ENCODE measurements at regions not wholly inside any gene's neighbourhood (a gene's known extent, or its start where the extent isn't known, plus 50 kb on each side); places are given as distances from the start of the nearest gene placed in this dataset.

DNA sequence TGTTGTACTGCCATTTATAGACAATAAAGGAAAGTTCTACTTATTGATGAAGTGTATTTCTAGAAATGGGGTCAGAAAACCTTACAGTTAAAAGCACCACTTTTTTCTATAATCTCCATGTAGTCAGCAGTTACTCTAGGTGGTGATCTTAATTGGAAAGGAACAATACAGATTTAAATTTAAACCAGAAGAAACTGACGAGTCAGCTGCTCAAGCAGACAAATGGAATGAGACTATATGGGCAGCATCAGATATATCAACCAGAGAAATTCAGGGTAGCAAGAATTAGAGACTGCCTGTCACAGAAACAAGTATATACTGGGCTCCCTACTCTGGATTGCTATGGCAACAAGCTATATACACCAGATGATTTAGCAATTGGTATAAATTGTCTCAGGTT lies 99.6 kb upstream of the SCG2 start:
- Mint-ChIP-seq H3K9me3 (ENCODE audit: unreplicated experiment) (peaks cover 4% of the 10 kb centered on the region), H3K4me3 (ENCODE audit: unreplicated experiment) (no peak overlapping the region), H3K4me1 (ENCODE audit: unreplicated experiment) (peaks cover 23% of the 10 kb centered on the region), H3K27me3 (ENCODE audit: unreplicated experiment) (no peaks in the 10 kb centered on the region), H3K36me3 (ENCODE audit: unreplicated experiment) (no peaks in the 10 kb centered on the region), H3K27ac (ENCODE audit: unreplicated experiment) (no peak overlapping the region)
- no peak for TF ChIP-seq CTCF (IDR thresholded peaks at IDR 0.05)
- no peak for DNase-seq (ENCODE audit: extremely low spot score, unreplicated experiment)

DNA sequence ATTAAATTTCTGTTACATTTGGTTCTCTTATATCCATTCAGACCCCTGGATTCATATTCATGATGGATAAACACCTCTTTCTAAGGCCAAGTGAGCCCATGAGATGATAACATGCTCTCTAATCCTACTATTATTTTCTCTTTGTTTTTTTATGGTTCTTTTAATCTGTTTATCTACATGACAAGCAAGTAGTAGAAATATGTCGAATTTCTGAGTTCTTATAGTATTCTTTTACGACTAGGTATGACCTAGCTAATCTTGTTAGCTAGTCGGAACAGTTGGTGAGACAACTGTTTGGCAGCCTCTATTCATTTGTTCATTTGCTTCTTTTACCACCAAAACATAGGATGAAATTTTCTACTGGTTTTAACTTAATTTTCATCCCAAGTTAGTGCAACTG lies 98.1 kb upstream of the SCG2 start:
- Mint-ChIP-seq H3K27ac (ENCODE audit: unreplicated experiment) (peak overlapping the region; percentile 49), H3K36me3 (ENCODE audit: unreplicated experiment) (no peaks in the 10 kb centered on the region), H3K27me3 (ENCODE audit: unreplicated experiment) (no peaks in the 10 kb centered on the region), H3K4me3 (ENCODE audit: unreplicated experiment) (no peak overlapping the region), H3K4me1 (ENCODE audit: unreplicated experiment) (peaks cover 23% of the 10 kb centered on the region), H3K9me3 (ENCODE audit: unreplicated experiment) (peaks cover 4% of the 10 kb centered on the region)
- TF ChIP-seq CTCF (IDR thresholded peaks at IDR 0.05): no peak
- DNase-seq (ENCODE audit: extremely low spot score, unreplicated experiment): no peak

DNA sequence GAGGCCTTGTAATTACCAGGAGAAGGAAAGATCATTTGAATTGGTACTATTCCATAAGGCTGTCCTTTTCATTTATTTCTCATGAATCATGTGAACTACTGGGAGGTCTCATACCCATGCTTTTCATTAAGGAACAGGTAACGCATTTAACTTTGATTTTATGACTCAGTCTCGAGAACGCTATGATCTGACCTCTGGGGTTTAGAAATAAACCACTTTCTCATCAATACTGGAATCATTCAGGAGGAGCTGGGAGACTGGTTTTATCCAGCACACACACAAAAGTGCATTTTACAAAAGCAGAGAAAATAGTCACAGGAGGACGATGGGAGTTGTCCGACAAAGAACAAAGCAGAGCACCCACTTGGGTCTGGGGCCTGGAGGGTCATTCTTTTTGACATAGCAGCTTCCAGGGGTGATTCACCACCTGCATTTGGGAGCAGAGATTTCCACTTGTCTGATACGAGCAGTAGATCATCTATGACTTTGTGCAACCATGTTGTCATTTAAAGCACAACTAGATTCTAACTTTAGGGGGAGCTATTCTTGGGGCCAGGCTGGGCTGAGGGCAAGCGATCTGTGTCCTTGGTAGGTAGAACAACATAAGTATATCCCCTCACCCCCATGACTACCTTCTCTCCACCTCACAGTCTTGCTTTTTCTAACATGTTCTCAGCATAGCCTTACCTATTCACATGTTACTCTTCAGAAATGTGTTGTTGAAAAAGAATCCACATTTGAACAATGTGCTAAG lies 95.9 kb upstream of the SCG2 start:
- Mint-ChIP-seq H3K27ac (ENCODE audit: unreplicated experiment) (no peak overlapping the region), H3K4me1 (ENCODE audit: unreplicated experiment) (peaks cover 23% of the 10 kb centered on the region), H3K27me3 (ENCODE audit: unreplicated experiment) (no peaks in the 10 kb centered on the region), H3K9me3 (ENCODE audit: unreplicated experiment) (peaks cover 4% of the 10 kb centered on the region), H3K4me3 (ENCODE audit: unreplicated experiment) (no peak overlapping the region), H3K36me3 (ENCODE audit: unreplicated experiment) (no peaks in the 10 kb centered on the region)
- no peak for DNase-seq (ENCODE audit: extremely low spot score, unreplicated experiment)
- no peak for TF ChIP-seq CTCF (IDR thresholded peaks at IDR 0.05)

GRCh38 chr2:223697316-223697891 lies 95.2 kb upstream of the SCG2 start:
- Mint-ChIP-seq H3K9me3 (ENCODE audit: unreplicated experiment) (peaks cover 4% of the 10 kb centered on the region), H3K4me1 (ENCODE audit: unreplicated experiment) (peaks cover 23% of the 10 kb centered on the region)
- DNase-seq (ENCODE audit: extremely low spot score, unreplicated experiment): no peak

More at GRCh38 chr2:223697316-223697891, 95.2 kb upstream of the SCG2 start:
- TF ChIP-seq CTCF (IDR thresholded peaks at IDR 0.05): no peak
- no peak overlapping the region for H3K4me3 Mint-ChIP-seq (ENCODE audit: unreplicated experiment)
- H3K27ac Mint-ChIP-seq (ENCODE audit: unreplicated experiment): no peak overlapping the region
- no peaks in the 10 kb centered on the region for H3K27me3 Mint-ChIP-seq (ENCODE audit: unreplicated experiment)
- no peaks in the 10 kb centered on the region for H3K36me3 Mint-ChIP-seq (ENCODE audit: unreplicated experiment)

All from osteocyte (in vitro differentiated cells).